Right atrium auricular region (tissue), 2 donors: ENCODE measurements at regions not wholly inside any gene's neighbourhood (a gene's known extent, or its start where the extent isn't known, plus 50 kb on each side); places are given as distances from the start of the nearest gene placed in this dataset.

Source experiments
- DNase-seq: peaks from one replicate; pipeline ENCODE4 v3.0.0-alpha.2; 2019; ENCODE audit warnings: low spot score
- H3K27ac ChIP-seq, 2 donors: fragments of 200-600 bp; sonication (generic); 1 replicate in 1 of 2; 2 replicates in 1 of 2; pipeline ENCODE4 v1.5.1; 2016 to 2019
- H3K27me3 ChIP-seq, 2 donors: fragments of 200-600 bp; sonication (generic); one replicate each; pipeline versions ENCODE4 v1.5.1 to v1.6.0; 2017 to 2019
- H3K36me3 ChIP-seq: fragments of 200-600 bp; sonication (generic); one replicate; pipeline ENCODE4 v1.5.1; 2016
- H3K4me1 ChIP-seq, 2 donors: fragments of 200-600 bp; sonication (generic); one replicate each; pipeline versions ENCODE4 v1.5.1 to v1.6.0; 2017 to 2019
- H3K4me3 ChIP-seq, 2 donors: fragments of 200-600 bp; sonication (generic); 1 replicate in 1 of 2; 2 replicates in 1 of 2; pipeline ENCODE4 v1.5.1; 2017 to 2019; ENCODE audit warnings: mild to moderate bottlenecking in 1 of 2, moderate library complexity in 1 of 2
- H3K9me3 ChIP-seq, 2 donors: fragments of 200-600 bp; sonication (generic); one replicate each; pipeline ENCODE4 v1.5.1; 2019
- TF ChIP-seq, protein P1 (sequence below), 2 donors: fragments of 200-600 bp; sonication (generic); IDR thresholded peaks; one replicate each; pipeline ENCODE4 v1.5.1; 2019; ENCODE audit warnings: antibody characterized with exemption in 2 of 2

GRCh38 chr6:16849280-16849987 lies 88.2 kb upstream of the ATXN1 start:
- TF ChIP-seq, protein P1, sequence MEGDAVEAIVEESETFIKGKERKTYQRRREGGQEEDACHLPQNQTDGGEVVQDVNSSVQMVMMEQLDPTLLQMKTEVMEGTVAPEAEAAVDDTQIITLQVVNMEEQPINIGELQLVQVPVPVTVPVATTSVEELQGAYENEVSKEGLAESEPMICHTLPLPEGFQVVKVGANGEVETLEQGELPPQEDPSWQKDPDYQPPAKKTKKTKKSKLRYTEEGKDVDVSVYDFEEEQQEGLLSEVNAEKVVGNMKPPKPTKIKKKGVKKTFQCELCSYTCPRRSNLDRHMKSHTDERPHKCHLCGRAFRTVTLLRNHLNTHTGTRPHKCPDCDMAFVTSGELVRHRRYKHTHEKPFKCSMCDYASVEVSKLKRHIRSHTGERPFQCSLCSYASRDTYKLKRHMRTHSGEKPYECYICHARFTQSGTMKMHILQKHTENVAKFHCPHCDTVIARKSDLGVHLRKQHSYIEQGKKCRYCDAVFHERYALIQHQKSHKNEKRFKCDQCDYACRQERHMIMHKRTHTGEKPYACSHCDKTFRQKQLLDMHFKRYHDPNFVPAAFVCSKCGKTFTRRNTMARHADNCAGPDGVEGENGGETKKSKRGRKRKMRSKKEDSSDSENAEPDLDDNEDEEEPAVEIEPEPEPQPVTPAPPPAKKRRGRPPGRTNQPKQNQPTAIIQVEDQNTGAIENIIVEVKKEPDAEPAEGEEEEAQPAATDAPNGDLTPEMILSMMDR (IDR thresholded peaks at IDR 0.05): no peak
- H3K36me3 ChIP-seq: no peaks in the 10 kb centered on the region
- no peaks in the 10 kb centered on the region for H3K9me3 ChIP-seq
- H3K4me3 ChIP-seq: no peak overlapping the region
- H3K4me1 ChIP-seq: peaks cover 0 to 10% of the 10 kb centered on the region in 2 donors
- H3K27me3 ChIP-seq: no peaks in the 10 kb centered on the region
- DNase-seq: no peak
- H3K27ac ChIP-seq: peak overlapping the region; percentile 5 to 72

GRCh38 chr6:16846399-16846778 lies 85.1 kb upstream of the ATXN1 start:
- H3K4me1 ChIP-seq: peaks cover 0 to 10% of the 10 kb centered on the region in 2 donors
- H3K9me3 ChIP-seq: no peaks in the 10 kb centered on the region
- H3K36me3 ChIP-seq: no peaks in the 10 kb centered on the region
- no peaks in the 10 kb centered on the region for H3K27me3 ChIP-seq
- no peak overlapping the region for H3K27ac ChIP-seq
- TF ChIP-seq, protein P1 (IDR thresholded peaks at IDR 0.05): no peak
- no peak overlapping the region for H3K4me3 ChIP-seq
- DNase-seq: no peak

DNA sequence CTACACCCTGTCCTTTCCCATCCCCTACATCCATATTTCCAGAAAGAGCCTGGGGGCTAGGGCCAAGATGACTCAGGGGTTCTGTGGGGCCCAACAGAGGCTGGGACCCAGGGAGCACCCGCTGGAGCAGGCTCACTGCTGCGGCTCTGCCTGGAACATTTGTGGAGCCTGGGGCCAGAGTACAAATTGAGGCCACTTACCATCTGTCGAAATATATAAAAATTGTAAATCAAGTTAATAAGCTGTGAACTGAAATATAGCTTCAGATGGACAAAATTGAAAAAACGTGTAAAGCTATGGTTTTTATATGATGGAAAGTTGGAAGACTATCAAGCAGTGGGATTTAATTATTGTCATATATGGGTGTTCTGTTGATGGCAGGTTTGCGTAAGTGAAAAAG lies 82.9 kb upstream of the ATXN1 start:
- no peaks in the 10 kb centered on the region for H3K36me3 ChIP-seq
- no peak for DNase-seq
- H3K9me3 ChIP-seq: no peaks in the 10 kb centered on the region
- H3K27ac ChIP-seq: no peak overlapping the region
- TF ChIP-seq, protein P1 (IDR thresholded peaks at IDR 0.05): no peak
- no peak overlapping the region for H3K4me3 ChIP-seq
- no peaks in the 10 kb centered on the region for H3K27me3 ChIP-seq
- no peaks in the 10 kb centered on the region for H3K4me1 ChIP-seq

DNA sequence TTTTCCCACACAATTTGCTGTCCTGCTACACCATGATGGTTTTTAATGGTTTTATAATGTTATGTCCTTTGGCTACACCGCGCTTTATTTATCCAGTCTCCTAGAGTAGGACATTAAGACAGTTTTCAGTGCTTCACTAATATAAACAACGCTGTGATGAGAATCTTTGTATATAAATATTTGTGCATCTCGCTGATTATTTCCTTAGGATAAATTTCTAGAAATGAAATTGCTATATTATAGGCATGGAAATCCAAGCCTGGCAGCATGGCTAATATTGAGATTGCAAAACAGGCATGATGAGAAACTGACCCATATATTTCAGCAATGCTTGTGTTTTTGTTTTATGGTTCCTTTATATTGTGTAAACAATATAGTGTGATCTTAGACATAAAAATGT lies 81.4 kb upstream of the ATXN1 start:
- H3K27ac ChIP-seq: no peak overlapping the region
- H3K9me3 ChIP-seq: no peaks in the 10 kb centered on the region
- DNase-seq: no peak
- TF ChIP-seq, protein P1 (IDR thresholded peaks at IDR 0.05): no peak
- H3K4me3 ChIP-seq: no peak overlapping the region
- no peaks in the 10 kb centered on the region for H3K36me3 ChIP-seq
- H3K27me3 ChIP-seq: no peaks in the 10 kb centered on the region
- H3K4me1 ChIP-seq: peaks cover 0 to 10% of the 10 kb centered on the region in 2 donors

DNA sequence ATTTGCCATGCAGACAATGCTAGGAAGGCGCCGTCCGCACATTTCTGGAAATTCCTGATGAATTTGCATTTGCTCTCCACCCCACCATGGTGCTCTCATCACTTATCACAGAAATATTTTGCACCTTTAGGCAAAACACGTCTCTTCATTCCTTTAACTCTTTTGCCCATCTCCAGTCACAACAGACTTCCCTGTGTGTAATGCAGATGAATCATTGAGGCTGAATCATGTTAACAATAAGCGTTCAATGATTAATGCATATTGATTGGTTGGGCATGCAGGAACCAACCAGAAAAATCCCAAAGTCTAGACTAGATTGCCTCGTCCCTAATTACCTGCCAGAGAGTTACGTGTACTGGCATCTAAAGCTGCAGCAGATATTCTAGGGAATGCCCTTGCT lies 80.0 kb upstream of the ATXN1 start:
- TF ChIP-seq, protein P1 (IDR thresholded peaks at IDR 0.05): no peak
- no peaks in the 10 kb centered on the region for H3K36me3 ChIP-seq
- no peak for DNase-seq
- H3K27ac ChIP-seq: no peak overlapping the region
- no peaks in the 10 kb centered on the region for H3K27me3 ChIP-seq
- no peaks in the 10 kb centered on the region for H3K9me3 ChIP-seq
- H3K4me3 ChIP-seq: no peak overlapping the region
- peaks cover 0 to 18% of the 10 kb centered on the region in 2 donors for H3K4me1 ChIP-seq

DNA sequence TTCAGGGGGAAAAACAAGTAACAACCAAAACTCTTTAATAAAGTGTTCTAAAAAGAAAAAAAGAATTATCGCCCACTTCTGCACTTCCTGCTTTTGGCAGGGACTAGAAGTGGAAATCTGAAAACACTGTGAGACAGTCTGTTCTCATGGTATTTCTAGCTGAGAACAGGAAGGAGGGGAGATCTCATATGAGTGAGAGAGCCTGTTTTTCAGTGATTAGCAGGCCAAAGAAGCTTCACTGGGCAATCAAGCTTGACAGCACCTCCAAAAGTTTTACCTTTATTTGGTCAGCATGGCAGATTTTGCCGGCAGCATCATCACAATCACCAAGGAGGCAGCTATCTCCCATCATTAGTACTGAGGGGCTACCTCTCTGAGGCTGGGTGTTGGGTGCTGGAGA lies 79.5 kb upstream of the ATXN1 start:
- H3K27ac ChIP-seq: no peak overlapping the region

More for the DNA sequence above, 79.5 kb upstream of the ATXN1 start:
- no peaks in the 10 kb centered on the region for H3K36me3 ChIP-seq
- peaks cover 0 to 23% of the 10 kb centered on the region in 2 donors for H3K4me1 ChIP-seq
- no peak overlapping the region for H3K4me3 ChIP-seq
- no peak for DNase-seq
- TF ChIP-seq, protein P1 (IDR thresholded peaks at IDR 0.05): no peak
- no peaks in the 10 kb centered on the region for H3K9me3 ChIP-seq
- no peaks in the 10 kb centered on the region for H3K27me3 ChIP-seq
